GM12891 (cell line): ENCODE measurements at regions not wholly inside any gene's neighbourhood (a gene's known extent, or its start where the extent isn't known, plus 50 kb on each side); places are given as distances from the start of the nearest gene placed in this dataset.

Experiments used
- PAX5 ChIP-seq: IDR thresholded peaks from 2 replicates; pipeline ENCODE4 v1.6.1; 2011; ENCODE audit warnings: low read length, moderate library complexity, mild to moderate bottlenecking; ENCODE audit not compliant: insufficient read depth, severe bottlenecking
- POLR2A ChIP-seq: IDR thresholded peaks from 2 replicates; pipeline ENCODE4 v1.6.1; 2011; ENCODE audit warnings: low read depth, low read length, control low read depth
- POLR2AphosphoS5 ChIP-seq: IDR thresholded peaks from 2 replicates; pipeline ENCODE4 v1.6.1; 2011; ENCODE audit warnings: low read depth, low read length, control low read depth
- SPI1 ChIP-seq: IDR thresholded peaks from 2 replicates; pipeline ENCODE4 v1.6.1; 2011; ENCODE audit warnings: low read depth, low read length, control low read depth
- TAF1 ChIP-seq: IDR thresholded peaks from 2 replicates; pipeline ENCODE4 v1.6.1; 2011; ENCODE audit warnings: low read depth, low read length, control low read depth

- TF ChIP-seq POLR2A = no peak
- no peak for TF ChIP-seq TAF1
- no peak for TF ChIP-seq POLR2AphosphoS5
- no peak for TF ChIP-seq SPI1
- no peak for TF ChIP-seq PAX5
Measured at GRCh38 chr16:11487289-11487688, 99.4 kb downstream of the LITAF start.
